ENCODE measurements at regions not wholly inside any gene's neighbourhood (a gene's known extent, or its start where the extent isn't known, plus 50 kb on each side); places are given as distances from the start of the nearest gene placed in this dataset.

- H3K4me3 ChIP-seq (ENCODE audit: low read depth, low read length) = no peak overlapping the region
- peak; percentile 75 for DNase-seq
- H3K36me3 ChIP-seq = no peaks in the 10 kb centered on the region
- TF ChIP-seq CTCF (IDR thresholded peaks at IDR 0.05; ENCODE audit: low read depth, low read length) = peak; percentile 88
- peaks cover 3% of the 10 kb centered on the region; the same call in 1 of the 2 replicates for H3K27me3 ChIP-seq
- H3K4me1 ChIP-seq = no peaks in the 10 kb centered on the region
- no peaks in the 10 kb centered on the region for H3K9me3 ChIP-seq
Measured at GRCh38 chr6:41463062-41463930, 82.9 kb upstream of the FOXP4 start.

- H3K36me3 ChIP-seq = no peaks in the 10 kb centered on the region
- no peak for DNase-seq
- no peaks in the 10 kb centered on the region for H3K9me3 ChIP-seq
- no peaks in the 10 kb centered on the region for H3K4me1 ChIP-seq
- peaks cover 3% of the 10 kb centered on the region for H3K27me3 ChIP-seq
- no peak for TF ChIP-seq CTCF (IDR thresholded peaks at IDR 0.05; ENCODE audit: low read depth, low read length)
- no peak overlapping the region for H3K4me3 ChIP-seq (ENCODE audit: low read depth, low read length)
Measured at GRCh38 chr6:41464019-41464418, 82.2 kb upstream of the FOXP4 start.

- no peak for DNase-seq
- Histone ChIP-seq H3K27me3 (peaks cover 3% of the 10 kb centered on the region), H3K9me3 (no peaks in the 10 kb centered on the region), H3K4me3 (ENCODE audit: low read depth, low read length) (no peak overlapping the region), H3K4me1 (no peaks in the 10 kb centered on the region), H3K36me3 (no peaks in the 10 kb centered on the region)
- no peak for TF ChIP-seq CTCF (IDR thresholded peaks at IDR 0.05; ENCODE audit: low read depth, low read length)
Measured at GRCh38 chr6:41464481-41464880, 81.7 kb upstream of the FOXP4 start.

GRCh38 chr6:41466437-41466990, 79.7 kb upstream of the FOXP4 start:
- no peak for DNase-seq
- Histone ChIP-seq H3K9me3 (no peaks in the 10 kb centered on the region), H3K27me3 (peaks cover 20% of the 10 kb centered on the region), H3K4me1 (no peaks in the 10 kb centered on the region), H3K36me3 (no peaks in the 10 kb centered on the region), H3K4me3 (ENCODE audit: low read depth, low read length) (no peak overlapping the region)
- no peak for TF ChIP-seq CTCF (IDR thresholded peaks at IDR 0.05; ENCODE audit: low read depth, low read length)

GRCh38 chr6:41467061-41467460, 79.1 kb upstream of the FOXP4 start:
- Histone ChIP-seq H3K9me3 (no peaks in the 10 kb centered on the region), H3K4me1 (no peaks in the 10 kb centered on the region), H3K36me3 (no peaks in the 10 kb centered on the region), H3K4me3 (ENCODE audit: low read depth, low read length) (no peak overlapping the region), H3K27me3 (peaks cover 20% of the 10 kb centered on the region)
- DNase-seq = no peak
- no peak for TF ChIP-seq CTCF (IDR thresholded peaks at IDR 0.05; ENCODE audit: low read depth, low read length)

All from BE2C (cell line).